ENCODE measurements at regions not wholly inside any gene's neighbourhood (a gene's known extent, or its start where the extent isn't known, plus 50 kb on each side); places are given as distances from the start of the nearest gene placed in this dataset.

DNA sequence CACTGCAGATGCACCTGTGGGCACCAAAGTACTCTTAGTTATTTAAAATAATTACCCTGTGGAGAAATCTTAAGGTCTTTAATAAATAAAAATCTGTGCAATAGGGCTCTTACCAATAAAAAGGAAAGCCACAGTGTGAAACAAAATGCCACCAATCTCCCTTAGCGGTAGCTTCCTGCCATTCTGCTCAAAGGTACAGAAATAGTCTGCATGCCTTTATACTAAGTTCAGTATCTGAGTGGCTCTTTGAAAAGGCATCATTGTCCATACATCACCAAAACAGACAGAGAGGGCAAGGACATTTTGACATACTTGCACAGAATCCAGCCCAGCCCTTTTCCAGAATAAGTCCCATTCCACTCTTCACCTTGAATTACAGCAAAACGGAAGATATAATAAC, 161.0 kb downstream of the KLF12 start:
- no peak overlapping the region for H3K4me3 ChIP-seq (ENCODE audit: control insufficient read depth, low read depth, low read length)
- no peak for DNase-seq (ENCODE audit: low read depth)

DNA sequence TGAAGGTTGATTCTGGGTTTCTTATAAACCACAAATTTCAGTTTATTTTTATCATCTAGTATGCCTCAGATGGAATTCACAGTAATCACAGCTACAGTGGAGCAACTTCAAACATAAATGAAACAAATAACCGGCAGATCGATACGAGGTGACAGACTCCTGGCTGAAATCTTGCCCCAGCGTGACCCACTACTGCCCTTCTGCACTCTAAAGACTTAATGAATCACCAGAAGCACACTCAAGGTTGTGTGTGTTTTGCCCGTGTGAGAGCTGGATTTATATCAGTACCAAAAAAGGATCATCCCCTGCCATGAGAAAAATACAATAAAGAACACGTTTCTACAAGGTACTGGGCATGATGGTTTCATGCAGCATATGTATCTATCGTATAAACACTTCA, 161.7 kb downstream of the KLF12 start:
- DNase-seq (ENCODE audit: low read depth) = no peak
- TF ChIP-seq, protein P1, sequence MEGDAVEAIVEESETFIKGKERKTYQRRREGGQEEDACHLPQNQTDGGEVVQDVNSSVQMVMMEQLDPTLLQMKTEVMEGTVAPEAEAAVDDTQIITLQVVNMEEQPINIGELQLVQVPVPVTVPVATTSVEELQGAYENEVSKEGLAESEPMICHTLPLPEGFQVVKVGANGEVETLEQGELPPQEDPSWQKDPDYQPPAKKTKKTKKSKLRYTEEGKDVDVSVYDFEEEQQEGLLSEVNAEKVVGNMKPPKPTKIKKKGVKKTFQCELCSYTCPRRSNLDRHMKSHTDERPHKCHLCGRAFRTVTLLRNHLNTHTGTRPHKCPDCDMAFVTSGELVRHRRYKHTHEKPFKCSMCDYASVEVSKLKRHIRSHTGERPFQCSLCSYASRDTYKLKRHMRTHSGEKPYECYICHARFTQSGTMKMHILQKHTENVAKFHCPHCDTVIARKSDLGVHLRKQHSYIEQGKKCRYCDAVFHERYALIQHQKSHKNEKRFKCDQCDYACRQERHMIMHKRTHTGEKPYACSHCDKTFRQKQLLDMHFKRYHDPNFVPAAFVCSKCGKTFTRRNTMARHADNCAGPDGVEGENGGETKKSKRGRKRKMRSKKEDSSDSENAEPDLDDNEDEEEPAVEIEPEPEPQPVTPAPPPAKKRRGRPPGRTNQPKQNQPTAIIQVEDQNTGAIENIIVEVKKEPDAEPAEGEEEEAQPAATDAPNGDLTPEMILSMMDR (IDR thresholded peaks at IDR 0.05; ENCODE audit: control insufficient read depth, insufficient read depth, low read depth, low read length, missing control alignments) = no peak
- no peak overlapping the region for H3K4me3 ChIP-seq (ENCODE audit: control insufficient read depth, low read depth, low read length)

More for the DNA sequence above, 161.0 kb downstream of the KLF12 start:
- TF ChIP-seq, protein P1 (IDR thresholded peaks at IDR 0.05; ENCODE audit: control insufficient read depth, insufficient read depth, low read depth, low read length, missing control alignments) = no peak

DNA sequence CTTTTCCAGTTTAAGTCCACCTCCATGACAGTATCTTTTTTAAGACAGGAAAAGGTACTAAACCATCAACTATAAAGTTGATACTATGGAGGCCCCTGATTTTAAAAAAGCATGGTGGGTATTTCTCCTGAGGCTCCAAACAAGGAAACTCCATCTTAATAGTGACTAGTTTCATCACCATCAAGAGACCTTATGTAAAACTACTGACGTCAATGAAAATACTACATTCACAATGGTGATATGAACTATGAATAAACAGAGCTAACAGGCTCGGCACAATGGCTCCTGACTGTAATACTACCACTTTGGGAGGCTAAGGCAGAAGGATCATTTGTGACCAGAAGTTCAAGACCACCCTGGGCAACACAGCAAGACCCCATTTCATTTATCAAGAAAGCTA, 162.7 kb downstream of the KLF12 start:
- TF ChIP-seq, protein P1 (IDR thresholded peaks at IDR 0.05; ENCODE audit: control insufficient read depth, insufficient read depth, low read depth, low read length, missing control alignments) = no peak
- no peak for DNase-seq (ENCODE audit: low read depth)
- no peak overlapping the region for H3K4me3 ChIP-seq (ENCODE audit: control insufficient read depth, low read depth, low read length)

DNA sequence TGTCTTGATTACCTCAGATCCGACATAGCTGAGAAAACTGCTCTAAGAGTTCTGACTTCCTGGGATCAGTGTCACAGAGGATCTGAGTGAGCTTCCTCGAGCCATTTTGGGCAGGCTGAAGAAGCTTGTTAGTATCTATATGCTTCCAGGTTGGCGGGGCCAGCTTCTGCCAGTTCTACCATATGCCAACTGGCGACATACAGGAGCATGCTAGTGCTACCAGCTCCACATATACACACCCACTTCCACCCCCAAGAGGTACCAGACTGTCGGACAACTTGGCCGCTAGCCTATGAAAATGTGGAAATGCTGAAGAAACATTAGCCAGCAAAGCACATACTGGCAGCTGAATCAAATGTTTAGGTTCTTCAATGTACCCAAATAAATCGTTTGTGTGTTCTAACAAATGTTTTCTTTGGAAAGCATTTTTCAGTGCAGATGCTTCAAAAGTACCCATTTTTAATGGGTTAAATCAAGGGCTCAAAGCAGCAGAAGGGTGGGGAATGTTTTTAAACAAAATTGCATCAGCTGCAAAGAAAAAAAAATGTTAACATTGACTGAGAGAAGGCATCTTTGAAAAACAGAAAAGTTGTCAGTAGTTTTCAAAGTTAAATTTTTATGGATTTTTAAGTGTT, 163.7 kb downstream of the KLF12 start:
- no peak for DNase-seq (ENCODE audit: low read depth)
- H3K4me3 ChIP-seq (ENCODE audit: control insufficient read depth, low read depth, low read length) = no peak overlapping the region
- TF ChIP-seq, protein P1 (IDR thresholded peaks at IDR 0.05; ENCODE audit: control insufficient read depth, insufficient read depth, low read depth, low read length, missing control alignments) = no peak

DNA sequence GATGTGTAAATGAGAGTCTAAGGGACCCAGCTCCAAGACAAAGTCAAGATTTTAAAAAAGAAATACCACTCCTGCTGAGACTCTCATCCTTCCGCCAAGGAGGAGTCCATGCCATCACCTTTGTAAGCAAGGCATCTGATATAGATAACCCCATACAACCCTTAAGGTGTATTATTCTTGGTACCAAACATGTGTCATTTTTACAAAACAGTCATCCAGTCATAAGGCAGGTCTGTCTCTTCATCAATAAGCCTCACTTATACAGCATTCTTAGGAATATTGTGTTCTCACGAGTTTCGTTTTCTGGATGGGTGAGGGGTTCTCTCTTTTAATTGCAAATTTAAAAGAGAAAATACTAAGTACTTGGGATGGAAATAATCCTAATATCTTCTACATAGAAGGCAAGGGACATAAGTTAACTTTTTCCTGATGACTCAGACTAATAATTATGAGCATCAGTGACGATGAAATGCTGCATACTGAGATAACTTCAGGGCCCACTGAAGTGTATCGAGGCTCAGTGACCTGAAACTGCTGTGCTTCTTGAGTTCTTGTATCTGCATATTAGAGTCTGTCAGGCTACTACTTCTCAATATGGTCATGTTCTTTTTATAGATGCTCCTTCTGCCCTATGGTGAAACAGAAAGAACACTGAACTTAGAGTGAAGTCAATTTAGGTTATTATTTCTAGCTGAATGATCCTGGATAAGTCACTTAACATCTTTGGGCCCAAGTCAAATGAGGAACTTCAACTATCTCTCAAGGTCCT, 166.6 kb downstream of the KLF12 start:
- H3K4me3 ChIP-seq (ENCODE audit: control insufficient read depth, low read depth, low read length) = no peak overlapping the region
- TF ChIP-seq, protein P1 (IDR thresholded peaks at IDR 0.05; ENCODE audit: control insufficient read depth, insufficient read depth, low read depth, low read length, missing control alignments) = no peak
- no peak for DNase-seq (ENCODE audit: low read depth)

DNA sequence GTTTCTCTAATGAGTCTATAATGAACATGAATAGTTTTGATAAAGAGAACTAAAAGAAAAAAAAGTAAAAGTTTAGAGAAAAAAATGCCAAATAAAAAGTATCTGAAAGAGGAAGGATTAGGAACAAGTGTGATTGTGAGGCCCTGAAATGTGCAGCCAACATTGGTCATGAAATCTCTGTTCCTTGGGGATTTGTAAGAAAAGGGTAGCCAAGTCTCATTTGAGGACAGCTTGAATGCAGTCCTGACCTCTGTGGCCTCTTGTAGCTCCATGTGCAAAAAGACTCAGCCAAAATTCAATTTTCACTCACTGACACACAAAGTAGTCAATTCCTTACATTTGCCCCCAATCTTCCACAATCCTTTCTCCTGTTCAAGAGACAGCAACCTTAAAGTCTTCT, 167.9 kb downstream of the KLF12 start:
- TF ChIP-seq, protein P1 (IDR thresholded peaks at IDR 0.05; ENCODE audit: control insufficient read depth, insufficient read depth, low read depth, low read length, missing control alignments) = no peak
- no peak for DNase-seq (ENCODE audit: low read depth)
- no peak overlapping the region for H3K4me3 ChIP-seq (ENCODE audit: control insufficient read depth, low read depth, low read length)
